ENCODE measurements at regions not wholly inside any gene's neighbourhood (a gene's known extent, or its start where the extent isn't known, plus 50 kb on each side); places are given as distances from the start of the nearest gene placed in this dataset.
"Not testable (repeated sequence)": the region's sequence is repeated elsewhere in the genome, so short reads cannot be mapped to it uniquely, and the experiment has no call there.

GRCh38 chr7:125363873-125364272, 434.2 kb upstream of the POT1 start:
- DNase-seq = peak; percentile 60

GRCh38 chr7:125358551-125359167, 429.0 kb upstream of the POT1 start:
- no peak for DNase-seq

- peak; percentile 14 for DNase-seq
Observed at GRCh38 chr7:125357676-125358455, 428.2 kb upstream of the POT1 start.

- peak; percentile 71 for DNase-seq
Observed at GRCh38 chr7:125355899-125356298, 426.3 kb upstream of the POT1 start.

GRCh38 chr7:125347269-125347668, 417.6 kb upstream of the POT1 start:
- no peak for DNase-seq

GRCh38 chr7:125338110-125338509, 408.5 kb upstream of the POT1 start:
- DNase-seq = no peak

GRCh38 chr7:125336326-125336725, 406.7 kb upstream of the POT1 start:
- DNase-seq = no peak

- peak; percentile 9 for DNase-seq
Observed at GRCh38 chr7:125326666-125327255, 397.1 kb upstream of the POT1 start.

GRCh38 chr7:125316466-125316865, 386.8 kb upstream of the POT1 start:
- no peak for DNase-seq

GRCh38 chr7:125299003-125299765, 369.6 kb upstream of the POT1 start:
- DNase-seq = no peak

- no peak for DNase-seq
Observed at GRCh38 chr7:125279961-125280360, 350.3 kb upstream of the POT1 start.

- DNase-seq = no peak
Observed at GRCh38 chr7:125278318-125278717, 348.7 kb upstream of the POT1 start.

GRCh38 chr7:125274742-125275141, 345.1 kb upstream of the POT1 start:
- not testable (repeated sequence) for DNase-seq

- DNase-seq = not testable (repeated sequence)
Observed at GRCh38 chr7:125264174-125264856, 334.7 kb upstream of the POT1 start.

GRCh38 chr7:125258876-125259417, 329.3 kb upstream of the POT1 start:
- DNase-seq = not testable (repeated sequence)

- DNase-seq = no peak
Observed at GRCh38 chr7:125257617-125258016, 328.0 kb upstream of the POT1 start.

- no peak for DNase-seq
Observed at GRCh38 chr7:125256446-125256845, 326.8 kb upstream of the POT1 start.

GRCh38 chr7:125255810-125256209, 326.2 kb upstream of the POT1 start:
- no peak for DNase-seq

- DNase-seq = no peak
Observed at GRCh38 chr7:125254566-125254965, 324.9 kb upstream of the POT1 start.

- DNase-seq = no peak
Observed at GRCh38 chr7:125253452-125254190, 324.0 kb upstream of the POT1 start.

- no peak for DNase-seq
Observed at GRCh38 chr7:125247514-125248098, 318.0 kb upstream of the POT1 start.

Data from fibroblast of skin of scalp (primary cell).